Mesothelial cell of epicardium (in vitro differentiated cells): ENCODE measurements at regions not wholly inside any gene's neighbourhood (a gene's known extent, or its start where the extent isn't known, plus 50 kb on each side); places are given as distances from the start of the nearest gene placed in this dataset.

Experiments used
- DNase-seq, 2 experiments: peaks; one replicate each; pipeline ENCODE4 v3.0.0; 2021; ENCODE audit warnings: low spot score in 2 of 2; ENCODE audit not compliant: unreplicated experiment in 2 of 2
- H3K27ac Mint-ChIP-seq: 2 replicates; pipeline ENCODE4 v1.8.0; 2021; ENCODE audit warnings: mixed read lengths
- H3K27me3 Mint-ChIP-seq: 2 replicates; pipeline ENCODE4 v1.8.0; 2021; ENCODE audit warnings: low read depth, mixed read lengths
- H3K36me3 Mint-ChIP-seq: 2 replicates; pipeline ENCODE4 v1.8.0; 2021; ENCODE audit warnings: mixed read lengths
- H3K4me1 Mint-ChIP-seq: 2 replicates; pipeline ENCODE4 v1.8.0; 2021; ENCODE audit warnings: mixed read lengths
- H3K4me3 Mint-ChIP-seq: 2 replicates; pipeline ENCODE4 v1.8.0; 2021; ENCODE audit warnings: mild to moderate bottlenecking, moderate library complexity, mixed read lengths
- H3K9me3 Mint-ChIP-seq: 2 replicates; pipeline ENCODE4 v1.8.0; 2021; ENCODE audit warnings: mixed read lengths
- CTCF ChIP-seq: fragments of 200-600 bp; sonication (generic); IDR thresholded peaks from one replicate; pipeline ENCODE4 v1.5.0; 2021; ENCODE audit warnings: antibody characterized with exemption; ENCODE audit not compliant: unreplicated experiment

- Mint-ChIP-seq H3K27me3 (no peaks in the 10 kb centered on the region), H3K4me3 (no peak overlapping the region), H3K9me3 (no peaks in the 10 kb centered on the region), H3K4me1 (no peaks in the 10 kb centered on the region), H3K27ac (no peak overlapping the region), H3K36me3 (no peaks in the 10 kb centered on the region)
- no peak for DNase-seq
- TF ChIP-seq CTCF = no peak
Observed at GRCh38 chr2:180405520-180405919, 398.4 kb upstream of the CWC22 start.

- Mint-ChIP-seq H3K27ac (no peak overlapping the region), H3K36me3 (peaks cover 3% of the 10 kb centered on the region), H3K4me1 (no peaks in the 10 kb centered on the region), H3K4me3 (no peak overlapping the region), H3K27me3 (no peaks in the 10 kb centered on the region), H3K9me3 (peaks cover 56% of the 10 kb centered on the region)
- no peak for TF ChIP-seq CTCF
- DNase-seq = no peak
Observed at GRCh38 chr2:180394305-180394704, 387.2 kb upstream of the CWC22 start.

- Mint-ChIP-seq H3K9me3 (peaks cover 23% of the 10 kb centered on the region), H3K36me3 (no peaks in the 10 kb centered on the region), H3K27ac (no peak overlapping the region), H3K4me1 (no peaks in the 10 kb centered on the region), H3K4me3 (no peak overlapping the region), H3K27me3 (no peaks in the 10 kb centered on the region)
- no peak for DNase-seq
- no peak for TF ChIP-seq CTCF
Observed at GRCh38 chr2:180385601-180386201, 378.6 kb upstream of the CWC22 start.

- peaks cover 10% of the 10 kb centered on the region for H3K9me3 Mint-ChIP-seq
- no peaks in the 10 kb centered on the region for H3K36me3 Mint-ChIP-seq
- no peak for DNase-seq
- no peaks in the 10 kb centered on the region for H3K4me1 Mint-ChIP-seq
- peaks cover 3% of the 10 kb centered on the region for H3K27me3 Mint-ChIP-seq
- TF ChIP-seq CTCF = no peak
- H3K4me3 Mint-ChIP-seq = no peak overlapping the region
- no peak overlapping the region for H3K27ac Mint-ChIP-seq
Observed at GRCh38 chr2:180376066-180376465, 369.0 kb upstream of the CWC22 start.

- H3K9me3 Mint-ChIP-seq = peaks cover under 1% of the 10 kb centered on the region
- no peak for TF ChIP-seq CTCF
- H3K36me3 Mint-ChIP-seq = no peaks in the 10 kb centered on the region
- no peak overlapping the region for H3K4me3 Mint-ChIP-seq
- no peak for DNase-seq
- H3K27me3 Mint-ChIP-seq = peaks cover 3% of the 10 kb centered on the region
- H3K27ac Mint-ChIP-seq = no peak overlapping the region
- H3K4me1 Mint-ChIP-seq = no peaks in the 10 kb centered on the region
Observed at GRCh38 chr2:180374502-180375281, 367.6 kb upstream of the CWC22 start.
